Liver (tissue), 8 donors: ENCODE measurements at regions not wholly inside any gene's neighbourhood (a gene's known extent, or its start where the extent isn't known, plus 50 kb on each side); places are given as distances from the start of the nearest gene placed in this dataset.

Experiments
- DNase-seq: peaks from one replicate; pipeline ENCODE4 v3.0.0-alpha.2; 2017; ENCODE audit warnings: low spot score
- H3K27ac ChIP-seq, 2 donors: one replicate each; pipeline ENCODE4 v1.7.0; 2013; ENCODE audit warnings: inconsistent platforms in 2 of 2, low read length in 2 of 2, control low read depth in 1 of 2, low read depth in 1 of 2, mild to moderate bottlenecking in 1 of 2
- H3K27me3 ChIP-seq, 4 donors: one replicate each; pipeline versions ENCODE4 v1.6.1 to v1.7.0; 2013; ENCODE audit warnings: low read length in 3 of 4, inconsistent platforms in 1 of 4, mild to moderate bottlenecking in 1 of 4, moderate library complexity in 1 of 4; ENCODE audit not compliant: control insufficient read depth in 4 of 4, insufficient read depth in 4 of 4
- H3K36me3 ChIP-seq, 4 donors: one replicate each; pipeline versions ENCODE4 v1.6.1 to v1.7.0; 2013; ENCODE audit warnings: low read length in 3 of 4, mild to moderate bottlenecking in 3 of 4, low read depth in 1 of 4, moderate library complexity in 1 of 4; ENCODE audit not compliant: control insufficient read depth in 4 of 4, insufficient read depth in 3 of 4
- H3K4me1 ChIP-seq, 4 donors: one replicate each; pipeline versions ENCODE4 v1.6.1 to v1.7.0; 2013; ENCODE audit warnings: low read length in 3 of 4, mild to moderate bottlenecking in 3 of 4, moderate library complexity in 1 of 4; ENCODE audit not compliant: control insufficient read depth in 4 of 4, insufficient read depth in 4 of 4
- H3K4me3 ChIP-seq, 3 donors: one replicate each; pipeline versions ENCODE4 v1.6.1 to v1.7.0; 2013; ENCODE audit warnings: low read length in 3 of 3, control low read depth in 1 of 3, low read depth in 1 of 3, mild to moderate bottlenecking in 1 of 3
- H3K9ac ChIP-seq, 2 donors: one replicate each; pipeline ENCODE4 v1.7.0; 2013; ENCODE audit warnings: low read length in 2 of 2, mild to moderate bottlenecking in 2 of 2, moderate library complexity in 2 of 2, control low read depth in 1 of 2, low read depth in 1 of 2
- H3K9me3 ChIP-seq, 4 donors: one replicate each; pipeline versions ENCODE4 v1.6.1 to v1.7.0; 2013; ENCODE audit warnings: low read length in 3 of 4; ENCODE audit not compliant: control insufficient read depth in 4 of 4
- ATF3 ChIP-seq: IDR thresholded peaks from 2 replicates; pipeline ENCODE4 v1.6.1; 2016; ENCODE audit warnings: antibody characterized with exemption
- CTCF ChIP-seq: fragments of 150-350 bp; IDR thresholded peaks from 2 replicates; pipeline ENCODE4 v1.5.1; 2017; ENCODE audit warnings: improper control_type of control experiment, low read depth, low read length; ENCODE audit not compliant: missing input control
- EGR1 ChIP-seq, 2 donors: IDR thresholded peaks; 2 replicates each; pipeline ENCODE4 v1.6.1; 2016 to 2018; ENCODE audit warnings: antibody characterized with exemption in 2 of 2, low read depth in 2 of 2
- FOXA1 ChIP-seq: IDR thresholded peaks from 2 replicates; pipeline ENCODE4 v1.6.1; 2016; ENCODE audit warnings: antibody characterized with exemption
- FOXA2 ChIP-seq: IDR thresholded peaks from 2 replicates; pipeline ENCODE4 v1.6.1; 2016; ENCODE audit warnings: antibody characterized with exemption
- GABPA ChIP-seq, 2 donors: IDR thresholded peaks in 1 of 2; conservative IDR thresholded peaks in 1 of 2; 2 replicates each; pipeline ENCODE4 v1.6.1; 2016; ENCODE audit warnings: antibody characterized with exemption in 2 of 2, mild to moderate bottlenecking in 1 of 2, moderate library complexity in 1 of 2
- HNF4G ChIP-seq: IDR thresholded peaks from 2 replicates; pipeline ENCODE4 v1.6.1; 2016; ENCODE audit warnings: antibody characterized with exemption
- JUND ChIP-seq, 2 donors: IDR thresholded peaks; 2 replicates each; pipeline ENCODE4 v1.6.1; 2016; ENCODE audit warnings: antibody characterized with exemption in 2 of 2
- MAX ChIP-seq: IDR thresholded peaks from 2 replicates; pipeline ENCODE4 v1.6.1; 2016; ENCODE audit warnings: antibody characterized with exemption
- NR2F2 ChIP-seq: IDR thresholded peaks from 2 replicates; pipeline ENCODE4 v1.6.1; 2016; ENCODE audit warnings: antibody characterized with exemption
- RAD21 ChIP-seq, 2 donors: IDR thresholded peaks; 2 replicates each; pipeline ENCODE4 v1.6.1; 2016; ENCODE audit warnings: antibody characterized with exemption in 2 of 2, mild to moderate bottlenecking in 2 of 2
- REST ChIP-seq: IDR thresholded peaks from 2 replicates; pipeline ENCODE4 v1.6.1; 2016; ENCODE audit warnings: antibody characterized with exemption, mild to moderate bottlenecking
- RXRA ChIP-seq, 2 donors: IDR thresholded peaks; 2 replicates each; pipeline ENCODE4 v1.6.1; 2017 to 2018; ENCODE audit warnings: antibody characterized with exemption in 2 of 2, mild to moderate bottlenecking in 1 of 2
- SP1 ChIP-seq: IDR thresholded peaks from 2 replicates; pipeline ENCODE4 v1.6.1; 2018; ENCODE audit warnings: antibody characterized with exemption, mild to moderate bottlenecking
- TAF1 ChIP-seq: conservative IDR thresholded peaks from 2 replicates; pipeline ENCODE4 v1.6.1; 2016; ENCODE audit warnings: antibody characterized with exemption, mild to moderate bottlenecking
- YY1 ChIP-seq: IDR thresholded peaks from 2 replicates; pipeline ENCODE4 v1.6.1; 2016; ENCODE audit warnings: antibody characterized with exemption, mild to moderate bottlenecking
- ZBTB33 ChIP-seq: IDR thresholded peaks from 2 replicates; pipeline ENCODE4 v1.6.1; 2016; ENCODE audit warnings: antibody characterized with exemption
- WGBS: extraction: QIAGEN DNeasy Blood & Tissue Kit; methylation state at CpG from one replicate; pipeline ENCODE4 v1.1.7; 2013; 5-methylcytosine and 5-hydroxymethylcytosine counted together
- donor health status: healthy.
- donor health status: healthy.
- donor health status: healthy.
- donor health status: healthy.
- donor health status: healthy.

GRCh38 chr10:125513429-125514182, 169.4 kb downstream of the TEX36 start:
- DNase-seq = no peak
- Histone ChIP-seq H3K9ac (no peak overlapping the region), H3K27me3 (peaks cover 0 to 6% (median 2%) of the 10 kb centered on the region in 4 donors), H3K4me1 (no peaks in the 10 kb centered on the region), H3K4me3 (no peak overlapping the region), H3K36me3 (no peaks in the 10 kb centered on the region), H3K9me3 (no peaks in the 10 kb centered on the region), H3K27ac (no peak overlapping the region)
- TF ChIP-seq TAF1 (no peak), RXRA (IDR thresholded peaks at IDR 0.05) (no peak), MAX (no peak), JUND (IDR thresholded peaks at IDR 0.05) (no peak), YY1 (no peak), NR2F2 (no peak), FOXA2 (no peak), ATF3 (no peak), EGR1 (IDR thresholded peaks at IDR 0.05; ENCODE audit: low read depth in 2 of 2) (no peak), RAD21 (IDR thresholded peaks at IDR 0.05) (no peak), HNF4G (no peak), REST (no peak), GABPA (IDR thresholded peaks at IDR 0.05 in 1 of 2, conservative IDR thresholded peaks at IDR 0.05 in 1 of 2) (no peak), ZBTB33 (no peak), SP1 (no peak), FOXA1 (no peak), CTCF (no peak)
- WGBS = 70% methylated on average over 11 of the region's 11 CpGs
